OCI-LY1 (cell line): ENCODE measurements at regions not wholly inside any gene's neighbourhood (a gene's known extent, or its start where the extent isn't known, plus 50 kb on each side); places are given as distances from the start of the nearest gene placed in this dataset.

Source experiments
- H2AFZ ChIP-seq: fragments of 200-600 bp; sonication (generic), shearing (Covaris generic); 2 replicates; pipeline ENCODE4 v1.6.0; 2014; ENCODE audit warnings: antibody characterized with exemption, mild to moderate bottlenecking, low read length
- H3F3A ChIP-seq: fragments of 200-600 bp; sonication (generic), shearing (Covaris generic); 2 replicates; pipeline ENCODE4 v1.6.0; 2014; ENCODE audit warnings: mild to moderate bottlenecking, antibody characterized with exemption, low read length, moderate library complexity; ENCODE audit not compliant: insufficient read depth
- H3K27ac ChIP-seq: fragments of 200-600 bp; sonication (generic); 2 replicates; pipeline ENCODE4 v1.5.1; 2014; ENCODE audit warnings: low read length, mixed run types, mild to moderate bottlenecking, low read depth; ENCODE audit not compliant: poor library complexity, severe bottlenecking
- H3K27me3 ChIP-seq: fragments of 200-600 bp; sonication (generic); 2 replicates; pipeline ENCODE4 v1.6.0; 2014; ENCODE audit warnings: antibody characterized with exemption, mild to moderate bottlenecking, low read length, moderate library complexity; ENCODE audit not compliant: insufficient read depth
- H3K36me3 ChIP-seq: fragments of 200-600 bp; sonication (generic); 2 replicates; pipeline ENCODE4 v1.6.1; 2014; ENCODE audit warnings: mild to moderate bottlenecking, antibody characterized with exemption, low read length, moderate library complexity, mixed read lengths; ENCODE audit not compliant: insufficient read depth
- H3K4me1 ChIP-seq: fragments of 200-600 bp; sonication (generic); 2 replicates; pipeline ENCODE4 v1.5.1; 2014; ENCODE audit warnings: mild to moderate bottlenecking, low read length, moderate library complexity; ENCODE audit not compliant: insufficient read depth, severe bottlenecking
- H3K4me2 ChIP-seq: fragments of 200-600 bp; sonication (generic), shearing (Covaris generic); 2 replicates; pipeline ENCODE4 v1.6.1; 2014; ENCODE audit warnings: low read length
- H3K4me3 ChIP-seq: fragments of 200-600 bp; sonication (generic); 2 replicates; pipeline ENCODE4 v1.5.1; 2014; ENCODE audit warnings: low read length, low read depth, mild to moderate bottlenecking, mixed read lengths; ENCODE audit not compliant: poor library complexity, severe bottlenecking
- H3K79me2 ChIP-seq: fragments of 200-600 bp; shearing (Covaris generic); 2 replicates; pipeline ENCODE4 v1.6.1; 2016; ENCODE audit warnings: mixed run types, low read length, mixed read lengths; ENCODE audit not compliant: insufficient read depth
- H3K9ac ChIP-seq: fragments of 200-600 bp; sonication (generic), shearing (Covaris generic); 2 replicates; pipeline ENCODE4 v1.6.1; 2014; ENCODE audit warnings: mild to moderate bottlenecking, low read length, mixed read lengths
- H3K9me2 ChIP-seq: fragments of 200-600 bp; sonication (generic), shearing (Covaris generic); 2 replicates; pipeline ENCODE4 v1.6.1; 2014; ENCODE audit warnings: low read depth, mild to moderate bottlenecking, low read length, mixed read lengths
- H3K9me3 ChIP-seq: fragments of 200-600 bp; shearing (Covaris generic); 2 replicates; pipeline ENCODE4 v1.6.1; 2014; ENCODE audit warnings: low read length, mixed read lengths
- H4K20me1 ChIP-seq: fragments of 200-600 bp; sonication (generic), shearing (Covaris generic); 2 replicates; pipeline ENCODE4 v1.6.0; 2016; ENCODE audit warnings: mild to moderate bottlenecking, low read length; ENCODE audit not compliant: insufficient read depth
- EZH2 ChIP-seq: fragments of 200-600 bp; sonication (generic), shearing (Covaris generic); IDR thresholded peaks from 2 replicates; pipeline ENCODE4 v1.8.0; 2017; ENCODE audit warnings: borderline replicate concordance, mixed run types, mild to moderate bottlenecking, antibody characterized with exemption, low read length, moderate library complexity, mixed read lengths
- TF ChIP-seq, protein P1 (sequence below): fragments of 200-600 bp; sonication (generic), shearing (Covaris generic); IDR thresholded peaks from 2 replicates; pipeline ENCODE4 v1.5.1; 2017; ENCODE audit warnings: mild to moderate bottlenecking, antibody characterized with exemption, low read length, moderate library complexity, mixed read lengths

DNA sequence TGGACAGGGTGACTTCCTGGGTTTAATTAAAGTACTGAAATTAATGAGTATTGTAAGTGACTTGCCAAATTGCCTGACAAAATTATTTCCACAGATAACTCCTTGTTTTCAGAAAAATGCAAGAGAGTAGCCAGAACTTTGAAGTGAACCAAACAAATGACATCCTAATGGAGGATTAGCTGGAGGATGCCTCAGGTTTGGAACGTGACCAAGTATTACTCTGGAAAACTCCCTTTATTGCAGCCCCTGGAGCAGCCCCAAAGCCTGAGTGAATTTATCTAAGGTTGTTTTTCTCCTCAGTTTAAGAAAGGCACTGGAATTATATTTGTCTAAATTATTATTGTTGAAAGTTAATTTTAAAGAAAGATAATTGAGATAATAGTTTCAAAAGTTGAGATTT, 343.6 kb upstream of the MTNR1B start:
- Histone ChIP-seq H3K9me3 (no peaks in the 10 kb centered on the region), H3K9me2 (no peaks in the 10 kb centered on the region), H3K36me3 (no peaks in the 10 kb centered on the region), H3K4me1 (no peaks in the 10 kb centered on the region), H3K9ac (no peak overlapping the region), H2AFZ (no peak overlapping the region), H3K79me2 (no peaks in the 10 kb centered on the region), H3K27ac (no peak overlapping the region), H4K20me1 (no peaks in the 10 kb centered on the region), H3F3A (no peaks in the 10 kb centered on the region), H3K4me3 (no peak overlapping the region), H3K4me2 (no peak overlapping the region), H3K27me3 (no peaks in the 10 kb centered on the region)
- TF ChIP-seq, protein P1, sequence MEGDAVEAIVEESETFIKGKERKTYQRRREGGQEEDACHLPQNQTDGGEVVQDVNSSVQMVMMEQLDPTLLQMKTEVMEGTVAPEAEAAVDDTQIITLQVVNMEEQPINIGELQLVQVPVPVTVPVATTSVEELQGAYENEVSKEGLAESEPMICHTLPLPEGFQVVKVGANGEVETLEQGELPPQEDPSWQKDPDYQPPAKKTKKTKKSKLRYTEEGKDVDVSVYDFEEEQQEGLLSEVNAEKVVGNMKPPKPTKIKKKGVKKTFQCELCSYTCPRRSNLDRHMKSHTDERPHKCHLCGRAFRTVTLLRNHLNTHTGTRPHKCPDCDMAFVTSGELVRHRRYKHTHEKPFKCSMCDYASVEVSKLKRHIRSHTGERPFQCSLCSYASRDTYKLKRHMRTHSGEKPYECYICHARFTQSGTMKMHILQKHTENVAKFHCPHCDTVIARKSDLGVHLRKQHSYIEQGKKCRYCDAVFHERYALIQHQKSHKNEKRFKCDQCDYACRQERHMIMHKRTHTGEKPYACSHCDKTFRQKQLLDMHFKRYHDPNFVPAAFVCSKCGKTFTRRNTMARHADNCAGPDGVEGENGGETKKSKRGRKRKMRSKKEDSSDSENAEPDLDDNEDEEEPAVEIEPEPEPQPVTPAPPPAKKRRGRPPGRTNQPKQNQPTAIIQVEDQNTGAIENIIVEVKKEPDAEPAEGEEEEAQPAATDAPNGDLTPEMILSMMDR = no peak
- TF ChIP-seq EZH2 = no peak

DNA sequence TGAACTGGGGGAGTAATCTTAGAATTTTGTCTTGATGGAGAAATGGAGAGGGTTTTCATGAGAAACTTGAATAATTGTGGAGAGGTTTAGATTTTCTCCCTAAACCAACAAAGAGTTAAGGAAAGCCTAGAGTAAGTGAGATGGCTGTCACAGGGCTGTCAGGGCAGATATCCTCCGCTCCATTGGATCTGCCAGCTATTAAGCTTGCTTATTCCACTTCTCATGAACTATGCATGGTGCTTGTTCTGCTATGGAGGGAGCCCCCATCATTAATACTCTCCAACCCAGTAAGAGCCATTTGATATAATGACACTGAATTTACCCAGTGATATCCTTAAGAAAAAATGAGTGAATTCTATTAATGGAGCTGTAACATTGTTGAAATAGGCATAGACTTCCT, 342.8 kb upstream of the MTNR1B start:
- H4K20me1 ChIP-seq = no peaks in the 10 kb centered on the region
- no peaks in the 10 kb centered on the region for H3K36me3 ChIP-seq
- no peak overlapping the region for H3K9ac ChIP-seq
- TF ChIP-seq EZH2 = no peak
- TF ChIP-seq, protein P1 = no peak
- no peak overlapping the region for H3K27ac ChIP-seq
- H3K4me3 ChIP-seq = no peak overlapping the region
- no peaks in the 10 kb centered on the region for H3K4me1 ChIP-seq
- no peak overlapping the region for H3K4me2 ChIP-seq
- H3K9me3 ChIP-seq = no peaks in the 10 kb centered on the region
- no peaks in the 10 kb centered on the region for H3K79me2 ChIP-seq
- no peaks in the 10 kb centered on the region for H3K9me2 ChIP-seq
- no peak overlapping the region for H2AFZ ChIP-seq
- H3F3A ChIP-seq = no peaks in the 10 kb centered on the region
- H3K27me3 ChIP-seq = no peaks in the 10 kb centered on the region

DNA sequence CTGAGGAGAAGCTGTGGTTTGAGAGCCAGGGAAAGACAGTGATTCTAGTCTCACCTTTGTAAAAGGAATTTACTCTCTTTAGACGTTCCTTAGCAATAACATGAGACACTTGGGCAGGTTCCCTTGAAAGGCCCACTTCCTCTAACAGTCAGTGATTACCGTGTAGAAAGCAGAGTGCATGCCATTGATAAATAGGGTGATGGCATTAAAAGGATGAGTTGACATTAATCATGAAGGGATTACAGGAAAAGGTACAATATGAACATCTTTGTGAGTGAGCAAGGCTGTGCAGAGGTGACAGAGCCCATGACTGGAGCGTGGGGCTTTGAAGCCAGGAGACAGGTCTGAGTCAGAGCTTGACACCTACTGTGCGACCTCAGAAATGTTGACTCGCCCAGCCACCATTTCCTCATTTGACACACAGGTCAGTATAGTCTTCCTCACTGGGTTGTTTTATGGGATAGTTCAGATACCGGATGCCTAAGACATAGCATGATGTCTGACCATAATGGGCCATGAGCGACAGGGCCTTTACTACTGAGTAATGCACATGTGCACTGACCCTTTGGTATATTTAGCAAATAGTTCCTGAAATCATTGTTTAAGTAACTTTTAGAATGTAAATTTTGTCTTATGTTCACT, 341.7 kb upstream of the MTNR1B start:
- no peak overlapping the region for H3K4me2 ChIP-seq
- no peak overlapping the region for H3K9ac ChIP-seq
- TF ChIP-seq, protein P1 = no peak
- no peak for TF ChIP-seq EZH2

More for the DNA sequence above, 341.7 kb upstream of the MTNR1B start:
- no peaks in the 10 kb centered on the region for H3K9me2 ChIP-seq
- H3K9me3 ChIP-seq = no peaks in the 10 kb centered on the region
- no peaks in the 10 kb centered on the region for H3K4me1 ChIP-seq
- H3K4me3 ChIP-seq = no peak overlapping the region
- no peaks in the 10 kb centered on the region for H4K20me1 ChIP-seq
- no peaks in the 10 kb centered on the region for H3K36me3 ChIP-seq
- no peaks in the 10 kb centered on the region for H3K79me2 ChIP-seq
- H3F3A ChIP-seq = no peaks in the 10 kb centered on the region
- no peak overlapping the region for H2AFZ ChIP-seq
- no peak overlapping the region for H3K27ac ChIP-seq
- H3K27me3 ChIP-seq = no peaks in the 10 kb centered on the region
